IMR-90 (cell line): ENCODE measurements at regions not wholly inside any gene's neighbourhood (a gene's known extent, or its start where the extent isn't known, plus 50 kb on each side); places are given as distances from the start of the nearest gene placed in this dataset.

ENCODE experiments used
- ATAC-seq: fragments of 200-7000 bp; cut with Tn5 transposase; 2 replicates; pipeline ENCODE4 v1.9.1; 2020; ENCODE audit warnings: low read depth, mild to moderate bottlenecking, moderate library complexity
- BruUV-seq: library from RNA; stranded (reverse); fragments of 400-500 nt; replicated peaks from 2 replicates; lab custom pipeline; 2021; lab: Mats Ljungman, UMichigan
- CTCF ChIA-PET: fragments of 300-600 bp; formaldehyde crosslinking; extraction: SDS; loops from one replicate; lab custom pipeline; 2021; ENCODE audit warnings: antibody characterized with exemption; lab: Yijun Ruan, JAX
- POLR2A ChIA-PET: fragments of 300-600 bp; sonication (Branson Sonifier 250); formaldehyde crosslinking; loops from one replicate; lab custom pipeline; 2022; ENCODE audit warnings: antibody characterized with exemption; ENCODE audit not compliant: unreplicated experiment; lab: Charles Lee
- DNase-seq: peaks from one replicate; pipeline ENCODE4 v3.0.0; 2013
- H2AFZ ChIP-seq: replicated peaks from 2 replicates; pipeline ENCODE3; 2013; ENCODE audit warnings: low read length, mild to moderate bottlenecking; ENCODE audit not compliant: poor library complexity
- H2AK5ac ChIP-seq: 2 replicates; pipeline ENCODE4 v1.6.1; 2013; ENCODE audit warnings: low read depth, low read length, inconsistent platforms
- H2AK9ac ChIP-seq: replicated peaks from 2 replicates; pipeline ENCODE3; 2013; ENCODE audit warnings: mild to moderate bottlenecking, low read depth, low read length, moderate library complexity; ENCODE audit not compliant: poor library complexity
- H2BK120ac ChIP-seq: 2 replicates; pipeline ENCODE4 v1.6.1; 2013; ENCODE audit warnings: low read depth, low read length, inconsistent platforms
- H2BK15ac ChIP-seq: 3 replicates; pipeline ENCODE4 v1.6.1; 2013; ENCODE audit warnings: low read depth, low read length, inconsistent platforms
- H2BK20ac ChIP-seq: 2 replicates; pipeline ENCODE4 v1.6.1; 2013; ENCODE audit warnings: low read depth, mild to moderate bottlenecking, inconsistent platforms, low read length, moderate library complexity
- H2BK5ac ChIP-seq: 2 replicates; pipeline ENCODE4 v1.6.1; 2013; ENCODE audit warnings: mild to moderate bottlenecking, low read depth, low read length, inconsistent platforms; ENCODE audit not compliant: poor library complexity, severe bottlenecking
- H3K14ac ChIP-seq: replicated peaks from 2 replicates; pipeline ENCODE4 v1.6.1; 2013; ENCODE audit warnings: low read depth, low read length, inconsistent platforms
- H3K18ac ChIP-seq: 2 replicates; pipeline ENCODE4 v1.6.1; 2013; ENCODE audit warnings: low read depth, low read length, control low read depth
- H3K23ac ChIP-seq: 2 replicates; pipeline ENCODE4 v1.6.1; 2013; ENCODE audit warnings: low read depth, low read length, inconsistent platforms
- H3K27ac ChIP-seq: 2 replicates; pipeline ENCODE4 v1.5.1; 2013; ENCODE audit warnings: mild to moderate bottlenecking, control low read depth, low read length; ENCODE audit not compliant: insufficient read depth
- H3K27me3 ChIP-seq: 2 replicates; pipeline ENCODE4 v1.6.1; 2013; ENCODE audit warnings: low read length; ENCODE audit not compliant: control insufficient read depth, insufficient read depth
- H3K36me3 ChIP-seq: 2 replicates; pipeline ENCODE4 v1.6.1; 2013; ENCODE audit warnings: low read length, mixed read lengths; ENCODE audit not compliant: control insufficient read depth, insufficient read depth
- H3K4ac ChIP-seq: 2 replicates; pipeline ENCODE4 v1.6.1; 2013; ENCODE audit warnings: low read depth, low read length, inconsistent platforms
- H3K4me1 ChIP-seq: 2 replicates; pipeline ENCODE4 v1.6.1; 2013; ENCODE audit warnings: low read length, mixed read lengths; ENCODE audit not compliant: control insufficient read depth, insufficient read depth
- H3K4me2 ChIP-seq: 2 replicates; pipeline ENCODE4 v1.6.1; 2013; ENCODE audit warnings: low read depth, mild to moderate bottlenecking, control low read depth, low read length, moderate library complexity
- H3K4me3 ChIP-seq: 2 replicates; pipeline ENCODE4 v1.5.1; 2013; ENCODE audit warnings: low read depth, mild to moderate bottlenecking, control low read depth, low read length, moderate library complexity; ENCODE audit not compliant: insufficient read depth
- H3K56ac ChIP-seq: 2 replicates; pipeline ENCODE4 v1.6.1; 2013; ENCODE audit warnings: low read length, inconsistent platforms; ENCODE audit not compliant: insufficient read depth; ENCODE audit errors: extremely low read depth
- H3K79me1 ChIP-seq, 2 experiments: 2 replicates each; pipeline ENCODE4 v1.6.1; 2013; ENCODE audit warnings: low read length in 2 of 2, inconsistent platforms in 1 of 2, low read depth in 1 of 2
- H3K9ac ChIP-seq: 2 replicates; pipeline ENCODE4 v1.6.1; 2013; ENCODE audit warnings: low read depth, low read length, control low read depth
- H3K9me1 ChIP-seq: 2 replicates; pipeline ENCODE4 v1.6.1; 2013; ENCODE audit warnings: low read length, inconsistent platforms; ENCODE audit not compliant: insufficient read depth
- H3K9me3 ChIP-seq: 2 replicates; pipeline ENCODE4 v1.6.1; 2013; ENCODE audit warnings: low read length; ENCODE audit not compliant: control insufficient read depth, insufficient read depth
- H4K20me1 ChIP-seq: 2 replicates; pipeline ENCODE4 v1.6.1; 2013; ENCODE audit warnings: low read length, inconsistent platforms; ENCODE audit not compliant: insufficient read depth
- H4K5ac ChIP-seq: 2 replicates; pipeline ENCODE4 v1.6.1; 2013; ENCODE audit warnings: mild to moderate bottlenecking, low read depth, low read length, control low read depth
- H4K8ac ChIP-seq, 2 experiments: 2 replicates each; pipeline ENCODE4 v1.6.1; 2013; ENCODE audit warnings: low read depth in 2 of 2, low read length in 2 of 2, control low read depth in 1 of 2, inconsistent platforms in 1 of 2
- H4K91ac ChIP-seq: 2 replicates; pipeline ENCODE4 v1.6.1; 2013; ENCODE audit warnings: low read depth, low read length, inconsistent platforms; ENCODE audit not compliant: insufficient read depth
- CHD1 ChIP-seq: IDR thresholded peaks from 2 replicates; pipeline ENCODE4 v1.6.1; 2012; ENCODE audit warnings: low read depth, low read length, improper control_type of control experiment
- FOS ChIP-seq: fragments of 150-350 bp; IDR thresholded peaks from 2 replicates; pipeline ENCODE4 v1.6.1; 2016; ENCODE audit warnings: low read depth, low read length
- NFE2L2 ChIP-seq: fragments of 150-350 bp; IDR thresholded peaks from 2 replicates; pipeline ENCODE4 v1.6.1; 2016; ENCODE audit warnings: low read depth, mild to moderate bottlenecking, low read length
- RCOR1 ChIP-seq: IDR thresholded peaks from 2 replicates; pipeline ENCODE4 v1.6.1; 2012; ENCODE audit warnings: mild to moderate bottlenecking, low read length, improper control_type of control experiment; ENCODE audit not compliant: insufficient replicate concordance
- SMC3 ChIP-seq: fragments of 150-350 bp; IDR thresholded peaks from 2 replicates; pipeline ENCODE4 v1.6.1; 2016; ENCODE audit warnings: low read depth, mild to moderate bottlenecking, antibody characterized with exemption, low read length, moderate library complexity
- dilution Hi-C: fragments of 300-500 bp; cut with HindIII; formaldehyde crosslinking; loops from one replicate; pipeline ENCODE4 v1.14.3; 2018; ENCODE audit warnings: low sequenced_read_pairs; ENCODE audit not compliant: unreplicated experiment
- in situ Hi-C: fragments of 300-500 bp; cut with MboI; formaldehyde crosslinking; loops from 3 replicates; pipeline ENCODE4 v1.14.3; 2019; ENCODE audit warnings: low sequenced_read_pairs, inconsistent platforms, mixed read lengths
- intact Hi-C: fragments of 100-400 bp; cut with micrococcal nuclease; formaldehyde crosslinking; loops from 2 replicates; pipeline ENCODE4 v1.10.0; 2022
- TF ChIP-seq, protein P1 (sequence below): fragments of 150-350 bp; IDR thresholded peaks from 2 replicates; pipeline ENCODE4 v1.6.1; 2017; ENCODE audit warnings: mild to moderate bottlenecking, antibody characterized with exemption, low read length, low read depth

DNA sequence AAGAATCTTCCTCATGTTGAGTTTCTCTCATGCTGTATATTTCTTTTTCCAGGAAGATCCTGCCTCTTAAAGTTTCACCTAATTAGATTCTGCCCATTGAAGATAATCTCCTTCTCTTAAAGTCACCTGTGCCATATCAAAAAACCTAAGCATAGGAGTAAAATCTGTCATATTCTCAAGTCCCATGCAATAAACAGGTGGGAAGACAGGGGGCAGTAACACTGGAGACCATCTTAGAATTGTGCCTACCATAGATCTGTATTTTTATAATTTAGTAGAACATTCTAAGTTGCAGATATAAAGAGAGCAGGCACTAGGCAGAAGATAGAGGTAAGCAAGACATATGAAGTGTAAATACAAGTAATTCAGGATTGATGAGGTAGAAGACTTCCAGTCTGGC is 763.5 kb upstream of the MANEA start:
- no TSS peak for BruUV-seq
- Histone ChIP-seq H4K91ac (no peak overlapping the region), H3K9ac (no peak overlapping the region), H2BK5ac (no peak overlapping the region), H3K56ac (no peak overlapping the region), H3K36me3 (no peaks in the 10 kb centered on the region), H2BK15ac (no peak overlapping the region), H3K14ac (no peak overlapping the region), H2BK20ac (no peak overlapping the region), H4K5ac (no peak overlapping the region), H3K23ac (no peak overlapping the region), H3K4ac (no peak overlapping the region), H3K9me1 (no peaks in the 10 kb centered on the region), H3K18ac (no peak overlapping the region), H3K4me2 (no peak overlapping the region), H2AK5ac (no peak overlapping the region), H2AFZ (no peak overlapping the region), H3K27ac (no peak overlapping the region), H3K9me3 (no peaks in the 10 kb centered on the region), H3K4me1 (no peaks in the 10 kb centered on the region), H4K20me1 (no peaks in the 10 kb centered on the region), H2AK9ac (no peak overlapping the region), H3K79me1 (no peaks in the 10 kb centered on the region), H3K4me3 (no peak overlapping the region), H3K27me3 (no peaks in the 10 kb centered on the region), H4K8ac (no peak overlapping the region), H2BK120ac (no peak overlapping the region)
- no peak for ATAC-seq
- TF ChIP-seq SMC3 (no peak), CHD1 (no peak), NFE2L2 (no peak), RCOR1 (no peak), FOS (no peak)
- TF ChIP-seq, protein P1, sequence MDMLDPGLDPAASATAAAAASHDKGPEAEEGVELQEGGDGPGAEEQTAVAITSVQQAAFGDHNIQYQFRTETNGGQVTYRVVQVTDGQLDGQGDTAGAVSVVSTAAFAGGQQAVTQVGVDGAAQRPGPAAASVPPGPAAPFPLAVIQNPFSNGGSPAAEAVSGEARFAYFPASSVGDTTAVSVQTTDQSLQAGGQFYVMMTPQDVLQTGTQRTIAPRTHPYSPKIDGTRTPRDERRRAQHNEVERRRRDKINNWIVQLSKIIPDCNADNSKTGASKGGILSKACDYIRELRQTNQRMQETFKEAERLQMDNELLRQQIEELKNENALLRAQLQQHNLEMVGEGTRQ, result no peak
- CTCF ChIA-PET, result no interaction called here
- intact Hi-C loops, result no loop called here
- in situ Hi-C loops, result no loop called here
- no peak for DNase-seq
- POLR2A ChIA-PET, result no interaction called here
- dilution Hi-C loops, result no loop called here
